Middle frontal gyrus (tissue), 1 donor: ENCODE measurements at regions not wholly inside any gene's neighbourhood (a gene's known extent, or its start where the extent isn't known, plus 50 kb on each side); places are given as distances from the start of the nearest gene placed in this dataset.

ENCODE experiments used
- DNase-seq: peaks from one replicate; pipeline ENCODE4 v3.0.0-alpha.2; 2015; ENCODE audit warnings: low spot score; ENCODE audit errors: extremely low spot score

DNA sequence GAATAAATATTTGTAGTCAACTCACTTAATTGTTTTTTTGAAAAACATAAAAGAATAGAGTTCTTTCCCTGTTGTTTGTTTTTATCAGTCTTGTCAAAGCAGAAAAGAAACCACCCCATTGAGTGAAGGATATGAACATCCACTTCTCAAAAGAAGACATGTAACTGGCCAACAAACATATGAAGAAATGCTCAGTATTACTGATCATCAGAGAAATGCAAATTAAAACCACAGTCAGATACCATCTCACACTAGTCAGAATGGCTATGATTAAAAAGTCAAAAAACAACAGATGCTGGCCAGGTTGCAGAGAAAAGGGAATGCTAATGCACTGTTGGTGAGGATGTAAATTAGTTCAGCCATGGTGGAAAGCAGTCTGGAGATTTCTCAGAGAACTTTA lies 326.1 kb upstream of the EMCN start:
- no peak for DNase-seq

DNA sequence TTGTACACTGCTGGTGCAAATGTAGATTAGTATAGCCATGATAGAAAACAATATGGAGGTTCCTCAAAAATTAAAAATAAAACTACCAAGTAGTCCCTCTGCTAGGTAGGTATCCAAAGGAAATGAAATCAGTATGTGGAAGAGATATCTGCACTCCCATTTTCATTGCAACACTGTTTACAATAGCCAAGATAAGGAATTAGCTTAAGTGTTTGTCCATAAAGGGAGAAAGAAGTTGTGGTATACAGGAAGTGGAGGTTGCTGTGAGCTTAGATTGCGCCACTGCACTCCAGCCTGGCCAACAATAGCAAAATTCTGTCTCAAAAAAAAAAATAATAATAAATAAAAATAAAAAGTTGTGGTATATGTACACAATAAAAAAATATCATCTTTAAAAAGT lies 325.0 kb upstream of the EMCN start:
- DNase-seq = no peak

DNA sequence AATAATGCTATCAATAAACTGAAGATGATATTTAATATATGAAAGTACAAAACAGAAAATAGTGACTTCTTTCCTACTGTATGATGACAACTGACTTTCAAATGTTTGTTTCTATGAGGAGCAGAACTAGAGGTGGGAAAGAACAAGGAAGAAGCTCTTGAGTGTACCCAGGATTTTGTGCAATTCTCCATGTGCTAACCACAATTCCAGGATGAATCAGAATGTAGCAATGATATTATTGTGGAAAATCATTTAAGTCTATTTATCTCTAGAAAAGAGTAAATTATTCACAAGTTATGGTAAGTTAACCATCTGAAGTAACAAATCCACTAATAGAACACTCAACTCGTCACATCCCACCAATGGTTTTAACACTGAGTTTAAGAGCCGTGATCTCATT lies 324.1 kb upstream of the EMCN start:
- DNase-seq = no peak

DNA sequence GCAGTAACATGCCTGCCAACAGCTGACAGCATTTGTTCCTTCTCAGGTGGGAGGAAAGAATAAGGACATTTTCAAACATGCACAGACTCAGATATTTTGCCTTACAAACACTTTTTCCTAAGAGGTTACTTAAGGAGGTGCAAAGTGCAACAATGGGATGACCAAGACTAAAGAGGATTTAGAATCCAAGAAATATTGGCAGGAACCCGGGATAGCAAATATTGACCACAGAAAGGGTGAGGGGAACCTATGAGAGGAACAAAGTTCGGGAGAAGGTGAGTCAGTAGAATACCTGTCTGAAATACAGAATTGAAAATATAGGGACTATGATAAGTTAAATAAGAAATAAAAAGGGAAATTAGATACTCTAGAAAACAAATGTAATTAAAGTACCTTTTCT lies 321.9 kb upstream of the EMCN start:
- no peak for DNase-seq

DNA sequence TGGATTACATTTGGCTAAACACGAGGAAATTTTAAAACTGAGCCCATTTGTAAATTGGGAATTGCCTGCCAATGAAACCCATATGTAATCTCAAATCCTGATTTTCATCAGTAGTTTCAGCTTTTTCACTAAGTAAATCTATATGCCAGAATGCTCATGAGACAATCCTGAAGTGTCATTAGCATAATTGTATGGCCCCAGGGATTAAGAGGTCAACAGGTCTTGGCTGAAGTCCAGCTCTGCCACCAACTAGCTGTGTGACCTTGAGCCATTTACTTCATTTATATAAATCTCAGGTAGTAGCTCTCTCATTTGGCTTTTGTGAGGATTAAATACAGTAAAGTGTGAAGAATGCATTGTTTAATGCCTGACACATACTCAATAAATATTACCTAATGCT lies 320.5 kb upstream of the EMCN start:
- DNase-seq = no peak

DNA sequence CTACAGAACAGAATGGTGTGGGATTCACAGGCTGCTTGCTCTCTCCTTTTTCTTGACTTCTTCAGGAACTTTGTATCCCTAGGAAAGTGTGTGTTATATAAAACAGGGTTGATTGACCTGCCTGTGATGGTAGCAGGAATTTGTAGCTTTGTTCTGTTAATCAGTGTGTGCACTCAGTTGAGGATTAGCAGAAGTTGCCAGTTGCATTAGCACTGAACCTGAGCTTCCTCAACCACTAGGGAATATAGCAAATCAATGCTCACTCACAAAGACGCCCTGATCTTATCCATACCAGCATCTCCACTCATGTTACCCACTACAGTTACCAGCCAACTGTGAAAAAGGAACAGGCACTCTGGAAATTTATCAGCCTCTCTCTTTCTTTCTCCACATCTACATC lies 319.1 kb upstream of the EMCN start:
- no peak for DNase-seq

DNA sequence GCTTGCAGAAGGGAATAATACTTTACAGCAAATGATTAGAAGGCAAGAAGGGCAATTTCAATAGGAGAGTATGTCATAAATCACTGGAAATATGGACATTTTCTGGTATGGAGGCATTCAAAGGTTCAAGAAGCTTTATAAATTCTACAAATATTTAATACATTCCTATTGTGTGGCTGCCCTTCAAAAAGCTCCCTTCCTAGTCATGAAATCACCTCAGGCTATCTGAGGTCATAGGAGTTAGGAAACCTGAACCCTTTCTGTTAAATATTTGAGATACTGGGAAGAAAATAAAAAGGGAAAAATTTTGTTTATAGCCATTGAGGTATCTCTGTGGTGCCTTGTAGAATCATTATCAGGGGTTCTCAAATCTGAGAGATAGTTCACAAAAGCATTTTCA lies 316.8 kb upstream of the EMCN start:
- no peak for DNase-seq

DNA sequence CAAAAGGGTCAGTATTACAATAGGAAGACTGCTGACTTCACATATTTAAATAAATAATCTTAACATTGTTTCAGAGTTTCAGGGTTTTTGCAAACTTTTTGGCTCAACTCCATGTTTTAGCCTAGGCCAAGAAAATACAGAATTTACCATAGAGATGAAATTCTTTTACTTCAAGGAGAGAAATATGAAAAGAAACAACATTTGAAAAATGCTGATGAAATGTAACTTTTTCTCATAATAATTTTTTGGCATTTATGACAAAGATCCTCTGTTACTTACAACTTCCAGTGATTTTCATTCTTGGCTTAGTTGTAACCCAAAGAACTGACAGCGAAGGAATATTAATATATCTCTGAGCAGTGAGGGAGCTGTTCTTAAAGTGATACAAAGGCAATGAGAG lies 316.1 kb upstream of the EMCN start:
- DNase-seq = no peak

DNA sequence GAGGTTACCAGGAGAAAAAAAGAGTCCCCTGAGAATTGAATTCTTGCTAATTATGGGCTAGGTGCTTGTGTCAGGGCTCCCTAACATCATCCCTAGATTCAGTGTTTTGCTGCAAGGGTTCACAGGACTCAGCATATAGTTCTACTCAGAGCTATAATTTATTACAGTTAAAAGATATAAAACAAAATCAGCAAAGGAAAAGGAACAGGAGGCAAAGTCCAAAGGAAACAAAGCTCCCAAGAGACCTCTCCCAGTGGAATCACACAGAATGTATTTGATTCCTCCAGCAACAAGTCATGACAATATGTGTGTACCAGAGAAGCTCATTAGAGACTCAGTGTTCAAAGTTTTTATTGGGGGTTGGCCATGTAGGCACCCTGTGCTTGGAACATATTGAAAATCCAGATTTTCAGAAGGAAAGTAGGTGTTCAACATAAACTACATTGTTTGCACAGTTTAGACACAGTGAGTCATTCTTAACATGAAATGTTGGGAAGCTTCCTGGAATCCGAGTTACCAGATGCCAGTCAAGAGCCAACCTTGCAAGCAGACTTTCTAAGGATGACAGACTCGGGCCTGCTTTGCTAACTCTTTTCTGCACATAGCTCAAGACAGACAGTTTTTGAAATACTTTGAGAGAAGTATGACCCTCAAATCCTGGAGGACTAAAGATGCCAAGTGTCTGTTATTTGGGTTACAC lies 311.3 kb upstream of the EMCN start:
- DNase-seq = peak; percentile 38

DNA sequence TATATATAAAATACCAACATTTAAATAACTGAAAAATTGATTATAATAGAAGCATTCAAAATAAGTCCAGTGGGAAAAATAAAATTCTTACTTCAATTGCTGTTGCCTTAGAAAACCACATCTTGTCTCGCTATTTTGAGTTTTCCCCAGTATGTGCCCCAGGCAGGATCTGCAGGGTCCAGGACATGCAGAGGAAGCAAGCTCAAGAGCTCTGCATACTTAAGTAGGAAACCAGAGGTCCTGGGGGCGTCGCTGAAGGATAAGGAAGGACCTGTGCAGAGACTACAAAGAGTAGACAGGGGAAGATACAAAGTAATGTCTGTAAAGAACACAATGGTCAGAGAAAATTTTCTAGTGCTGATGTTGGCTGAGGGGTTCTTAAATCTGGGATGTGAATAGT lies 310.5 kb upstream of the EMCN start:
- no peak for DNase-seq

DNA sequence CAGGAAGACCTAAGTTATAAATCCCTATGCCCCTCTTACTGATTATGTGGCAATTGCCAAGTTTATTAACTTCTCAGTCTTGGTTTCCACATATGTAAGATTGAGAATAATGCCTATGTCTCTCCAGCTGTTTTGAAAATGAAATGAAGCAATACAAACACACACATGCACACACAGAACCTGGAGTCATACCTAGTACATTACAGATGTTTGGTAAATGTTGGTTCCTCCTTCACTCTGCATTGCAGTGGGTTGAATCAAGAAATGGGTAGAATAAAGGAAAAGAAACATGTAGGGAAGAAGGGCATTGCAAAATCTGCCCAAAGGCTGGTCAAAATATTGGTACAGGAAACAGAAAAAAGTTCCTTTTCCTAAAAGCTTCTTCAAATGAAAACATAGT lies 309.9 kb upstream of the EMCN start:
- DNase-seq = no peak

DNA sequence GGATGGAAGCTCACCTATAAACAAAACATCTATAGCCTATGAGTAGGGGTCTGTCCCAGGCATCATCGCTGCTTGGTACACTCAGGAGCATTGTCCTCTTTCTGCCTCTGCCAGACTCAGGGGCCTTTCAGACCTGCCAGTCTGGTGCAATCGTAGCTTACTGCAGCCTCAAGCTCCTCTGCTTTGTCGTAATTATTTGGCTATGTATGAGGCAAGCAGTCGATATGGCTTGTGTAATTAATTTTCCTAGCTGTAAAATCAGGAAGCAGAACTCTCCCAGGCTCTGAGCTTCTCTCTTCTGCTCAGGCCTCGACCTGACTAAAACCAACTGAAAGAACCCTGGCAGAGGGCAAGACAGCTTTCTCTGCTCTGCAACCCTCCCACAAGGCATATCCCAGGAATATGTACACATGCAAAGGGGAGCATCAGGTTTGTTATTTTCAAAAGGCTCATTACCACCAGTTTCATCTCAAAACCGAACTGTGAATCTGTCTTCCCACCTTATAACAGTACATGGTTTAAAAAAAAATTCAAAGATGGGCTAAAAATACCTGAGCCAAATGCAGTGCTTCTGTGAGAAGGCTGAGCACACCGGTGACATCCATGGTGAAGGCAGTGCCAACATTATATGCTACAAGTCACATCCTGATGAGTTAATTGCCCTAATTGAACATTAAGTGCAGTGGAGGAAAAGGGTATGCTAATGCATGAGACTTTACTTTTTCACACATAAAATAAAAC lies 309.2 kb upstream of the EMCN start:
- no peak for DNase-seq

DNA sequence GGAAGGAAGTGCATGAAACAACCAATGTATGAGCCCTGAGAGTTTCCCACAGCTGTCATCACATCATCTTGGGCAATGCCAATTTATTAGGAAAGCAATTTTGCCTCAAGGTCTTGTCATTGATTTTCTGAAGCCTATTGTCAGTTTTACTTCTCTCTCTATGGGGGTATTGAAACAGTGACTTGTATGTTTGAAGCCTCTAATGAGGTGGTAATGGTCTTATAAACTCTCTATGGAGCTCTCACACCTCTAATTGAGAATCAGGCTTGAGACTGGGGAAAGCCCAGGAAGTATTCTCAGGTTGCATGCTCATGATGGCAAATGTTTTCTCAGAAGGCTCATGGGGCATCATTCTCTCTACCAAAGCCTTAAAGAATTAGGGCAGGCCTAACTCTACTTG lies 308.2 kb upstream of the EMCN start:
- DNase-seq = no peak

DNA sequence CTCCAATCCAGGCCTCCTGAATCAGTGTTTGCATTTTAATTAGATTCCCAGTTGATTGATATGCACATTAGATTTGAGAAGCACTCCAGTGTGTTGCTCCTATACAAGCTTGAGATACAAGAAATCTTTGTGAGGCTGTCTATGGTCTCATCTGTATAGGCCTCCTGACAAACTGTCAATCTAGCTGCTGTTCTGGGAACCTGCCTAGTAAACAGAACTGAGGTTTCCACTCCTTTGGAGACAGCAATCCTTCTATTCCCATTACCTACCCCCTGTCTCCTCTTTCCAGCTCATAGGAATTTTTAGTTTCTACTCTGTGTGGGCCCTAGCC lies 306.1 kb upstream of the EMCN start:
- DNase-seq = no peak

DNA sequence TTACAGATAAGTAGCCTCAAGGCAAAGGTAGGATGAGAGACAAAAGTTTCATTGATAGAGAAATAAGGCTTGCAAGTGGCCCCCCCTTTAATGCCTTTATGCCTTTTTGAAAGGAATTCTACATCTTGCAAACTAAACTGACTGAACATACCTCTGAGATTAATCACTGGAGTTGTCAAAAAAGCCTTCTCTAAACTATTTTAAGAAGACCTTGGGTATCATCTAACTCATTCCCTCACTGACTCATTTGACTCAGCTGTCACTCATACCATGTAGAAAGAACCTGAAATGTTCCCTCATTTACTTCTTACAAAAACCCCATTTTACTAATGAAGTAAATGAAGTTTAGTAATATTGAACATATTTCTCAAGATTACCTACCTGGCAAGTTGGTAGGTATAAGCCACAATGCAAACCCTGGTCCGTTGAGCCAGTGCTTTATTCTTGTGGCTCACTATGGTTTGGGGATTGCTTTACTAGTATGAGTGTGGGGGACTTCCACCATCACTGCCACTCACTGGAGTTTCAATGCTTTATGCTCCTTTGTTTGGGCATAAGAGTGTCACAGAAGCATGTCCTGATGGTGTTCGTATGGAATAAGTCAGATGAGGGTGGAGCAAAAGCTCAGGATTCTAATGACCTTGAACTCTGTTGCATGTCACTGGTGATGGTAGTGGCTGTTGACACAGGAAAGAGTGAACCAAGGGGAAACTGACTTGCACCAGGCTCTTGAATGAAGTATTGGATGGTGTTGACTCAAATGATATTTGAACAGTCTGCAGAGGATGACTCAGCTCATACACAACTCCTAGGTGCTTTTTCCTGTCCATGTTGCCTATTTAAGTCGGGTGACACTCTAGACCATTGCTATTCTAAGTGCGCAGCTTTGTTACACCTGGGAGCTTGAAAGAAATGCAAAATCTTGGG lies 305.5 kb upstream of the EMCN start:
- DNase-seq = no peak

DNA sequence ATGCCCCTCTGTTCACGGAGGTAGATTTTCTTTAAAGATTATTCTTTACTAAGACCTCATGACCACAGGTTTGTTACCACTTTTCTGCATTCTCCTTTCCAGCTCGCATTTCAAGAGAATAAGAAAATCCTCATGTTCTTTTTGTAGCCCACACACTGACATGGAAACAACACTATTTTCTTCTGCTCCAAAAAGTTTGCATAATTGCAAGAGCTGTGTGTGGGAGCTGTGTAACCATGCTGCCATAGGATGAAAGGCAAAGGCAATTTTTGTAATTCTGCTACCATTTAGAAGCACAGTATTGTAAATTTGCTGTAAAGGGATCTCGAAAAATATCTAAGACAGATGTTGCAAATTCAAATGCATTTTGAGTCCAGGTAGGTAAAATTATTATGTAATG lies 302.4 kb upstream of the EMCN start:
- peak; percentile 56 for DNase-seq

DNA sequence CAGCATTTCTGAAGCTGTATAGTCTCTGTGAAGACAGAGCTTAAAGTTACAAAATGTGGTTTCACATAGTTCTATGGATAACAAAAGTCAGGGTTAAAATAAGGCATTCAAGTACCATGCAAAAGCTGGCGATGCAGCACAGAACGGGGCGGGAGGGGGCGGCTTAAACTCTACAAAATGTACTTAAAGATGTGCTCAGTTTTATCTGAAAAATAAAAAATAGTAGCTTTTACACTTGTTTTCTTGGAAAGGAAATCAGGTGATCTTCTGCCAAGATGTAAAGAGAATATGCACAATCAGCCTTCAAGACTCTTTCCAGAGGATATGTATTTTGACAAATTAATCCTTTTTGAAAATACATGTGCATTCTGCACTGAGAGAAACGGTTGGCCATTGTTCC lies 301.7 kb upstream of the EMCN start:
- peak; percentile 43 for DNase-seq

DNA sequence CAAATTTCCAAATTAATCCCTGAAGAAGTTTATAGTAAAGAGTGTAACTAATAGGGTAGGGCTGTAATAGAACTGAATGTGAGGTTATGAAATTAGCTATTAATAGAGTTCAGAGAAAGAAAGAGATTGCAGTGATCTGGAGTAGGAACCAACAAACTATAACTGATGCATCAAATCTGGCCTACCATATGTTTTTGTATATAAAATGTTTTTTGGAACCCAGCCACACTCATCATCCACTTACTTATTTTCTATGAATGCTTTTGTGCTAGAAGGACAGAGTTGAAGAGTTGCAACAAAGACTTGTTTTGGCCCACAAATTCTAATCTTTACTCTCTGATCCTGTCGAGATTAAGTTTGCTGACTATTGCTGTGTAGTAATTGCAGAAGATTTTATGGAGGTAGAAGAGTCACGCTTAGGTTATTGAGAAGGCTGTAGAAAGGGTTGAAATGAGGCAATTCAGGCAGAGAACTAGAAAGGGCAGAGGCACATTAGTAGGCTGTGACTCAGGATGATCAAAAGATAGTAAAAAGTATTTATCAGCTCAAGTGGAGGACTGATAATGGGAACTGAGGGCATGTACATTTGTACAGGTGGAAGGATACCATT lies 298.7 kb upstream of the EMCN start:
- DNase-seq = no peak

DNA sequence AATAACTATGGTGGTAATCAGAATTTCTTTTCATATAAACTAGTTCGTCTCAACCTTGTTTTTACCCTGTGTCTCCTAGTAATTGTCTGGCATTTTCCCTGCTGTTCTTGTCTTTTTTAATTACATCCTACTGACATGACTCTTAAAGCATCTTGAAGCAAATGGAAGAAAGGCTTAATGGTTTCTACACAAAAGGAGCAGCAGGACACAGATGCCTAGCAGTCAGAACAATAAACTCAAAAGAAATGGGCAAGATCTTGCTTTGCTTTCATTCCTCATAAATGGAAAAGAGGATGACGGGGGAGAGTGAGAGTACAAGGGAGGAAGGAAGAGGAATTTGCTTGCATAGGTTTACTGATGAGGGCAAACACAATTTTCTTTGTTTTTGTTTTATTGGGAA lies 293.2 kb upstream of the EMCN start:
- DNase-seq = no peak

DNA sequence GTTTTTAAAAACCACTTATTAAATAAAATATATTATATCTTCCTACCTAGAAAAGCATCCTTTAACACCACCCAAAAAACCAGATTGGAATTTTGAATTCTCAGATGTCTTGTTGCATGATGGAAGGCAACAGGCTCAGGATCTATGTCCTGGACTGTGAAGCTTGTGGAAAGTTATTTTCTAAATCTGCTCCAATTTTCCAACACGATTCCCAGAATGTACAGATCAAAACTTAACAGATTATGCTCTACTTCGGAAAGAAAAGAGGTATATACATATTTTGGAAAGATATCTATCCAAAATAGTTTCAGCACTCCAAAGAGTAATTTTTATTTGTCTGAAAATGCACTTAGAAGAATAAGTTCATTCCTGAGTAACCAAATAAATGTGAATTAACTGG lies 291.7 kb upstream of the EMCN start:
- no peak for DNase-seq

DNA sequence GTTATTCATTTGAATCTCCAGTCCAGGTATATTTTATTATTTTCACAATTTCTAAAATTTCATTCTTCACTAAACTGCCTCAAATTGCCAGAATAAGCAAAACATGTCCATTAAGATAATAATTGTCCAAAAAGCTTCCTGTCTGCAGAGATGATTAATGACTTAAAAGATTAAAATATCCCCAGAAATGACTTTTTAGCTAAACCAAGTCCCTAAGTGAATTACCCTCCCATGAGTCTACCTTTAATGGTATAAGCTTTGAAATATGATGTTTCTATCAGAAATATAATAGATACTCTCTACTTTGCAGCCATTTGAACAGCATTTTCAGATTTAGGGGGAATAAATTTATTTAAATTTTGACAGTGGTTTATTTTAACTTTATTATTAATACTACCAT lies 289.2 kb upstream of the EMCN start:
- no peak for DNase-seq

DNA sequence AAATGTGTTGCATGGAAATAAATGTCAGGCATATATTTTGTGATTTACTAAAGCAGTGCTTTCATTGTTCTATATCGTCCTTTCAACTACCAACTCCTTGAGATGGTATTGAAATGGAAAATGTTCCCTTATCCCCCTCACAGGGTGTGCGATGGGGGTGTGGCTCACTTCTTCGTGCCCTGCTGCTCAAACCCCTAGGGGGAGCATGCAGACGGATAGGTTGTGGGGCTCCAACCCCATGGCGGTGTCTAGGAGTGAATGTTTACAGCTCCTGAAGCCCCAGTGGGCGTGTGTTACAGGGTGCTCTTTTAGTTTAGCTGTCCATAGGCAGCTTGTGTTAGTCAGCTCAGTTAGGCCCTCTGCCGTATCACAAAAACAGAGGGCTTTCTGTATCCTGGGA lies 287.7 kb upstream of the EMCN start:
- no peak for DNase-seq
